ENCODE measurements at regions not wholly inside any gene's neighbourhood (a gene's known extent, or its start where the extent isn't known, plus 50 kb on each side); places are given as distances from the start of the nearest gene placed in this dataset.

GRCh38 chr6:62357835-62358234 lies 71.8 kb upstream of the KHDRBS2 start:
- intact Hi-C loops (cut with DNase I) = no loop called here
- Histone ChIP-seq H3K27ac (no peak overlapping the region), H3K36me3 (no peaks in the 10 kb centered on the region), H3K27me3 (no peaks in the 10 kb centered on the region), H3K4me3 (no peak overlapping the region), H3K4me1 (no peaks in the 10 kb centered on the region), H3K9me3 (peaks cover 0 to 7% (median 0%) of the 10 kb centered on the region in 11 donors)
- ATAC-seq = no peak
- TF ChIP-seq CTCF (IDR thresholded peaks at IDR 0.05) = no peak
- no peak for DNase-seq
- WGBS, 2 donors = 76 to 81% methylated on average over 6 of the region's 6 CpGs

DNA sequence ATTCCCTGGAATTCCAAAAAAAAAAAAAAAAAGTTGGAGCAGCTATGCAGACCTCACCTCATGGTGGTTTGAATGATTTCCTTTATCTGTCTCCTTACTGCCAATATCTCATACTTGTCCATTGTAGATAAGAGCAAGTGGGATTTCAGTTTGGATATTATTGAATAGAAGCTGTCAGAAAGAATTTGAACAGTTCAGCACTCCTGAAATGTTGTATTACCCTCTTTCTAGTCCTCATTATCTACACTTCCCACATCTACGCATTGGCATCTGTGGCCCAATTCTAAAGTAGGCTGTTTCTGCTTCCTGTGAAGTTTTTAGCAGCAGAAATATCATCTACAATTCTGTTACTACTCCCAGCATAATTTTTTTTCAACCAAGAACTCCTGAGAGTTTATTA lies 68.2 kb upstream of the KHDRBS2 start:
- WGBS, 2 donors = 39 to 40% methylated on average over 1 of the region's 1 CpG
- TF ChIP-seq CTCF (IDR thresholded peaks at IDR 0.05) = no peak
- Histone ChIP-seq H3K27me3 (no peaks in the 10 kb centered on the region), H3K9me3 (peaks cover 0 to 7% (median 0%) of the 10 kb centered on the region in 11 donors), H3K27ac (no peak overlapping the region), H3K4me1 (no peaks in the 10 kb centered on the region), H3K4me3 (no peak overlapping the region), H3K36me3 (no peaks in the 10 kb centered on the region)
- DNase-seq (no peak), ATAC-seq (no peak)
- intact Hi-C loops (cut with DNase I) = no loop called here

DNA sequence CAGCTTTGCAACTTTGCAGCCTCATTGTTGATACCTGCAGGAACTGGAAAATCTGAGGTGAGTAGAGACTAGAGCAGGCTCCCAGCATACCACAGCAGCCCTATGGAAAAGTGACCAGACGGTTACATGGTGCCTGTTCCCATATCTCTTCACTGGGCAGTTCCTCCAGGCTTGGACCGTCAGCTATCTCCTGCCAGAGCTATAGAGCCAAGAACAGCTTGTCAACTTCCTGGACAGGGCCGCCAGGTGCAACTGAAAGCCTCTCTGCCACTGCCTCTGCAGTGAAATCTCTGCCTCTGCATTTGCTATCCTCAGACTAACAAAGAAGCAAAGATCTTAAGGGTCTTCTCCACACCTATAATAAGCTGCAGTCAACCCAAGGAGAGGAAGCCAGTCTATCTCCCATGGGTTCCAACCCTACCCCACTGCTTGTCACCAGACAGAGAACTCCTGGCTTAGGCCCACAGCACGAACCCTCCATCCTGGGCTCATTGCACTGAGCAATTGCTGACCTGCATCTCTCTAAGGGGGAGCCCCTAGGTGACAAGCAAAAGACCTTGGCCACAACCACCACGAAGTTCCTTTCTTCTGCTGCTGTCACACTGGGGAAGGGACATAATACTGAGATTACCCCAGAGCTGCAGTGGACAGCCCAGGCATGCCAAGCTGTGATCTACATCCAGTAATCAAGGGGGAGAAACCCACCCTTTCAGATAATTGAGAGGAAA lies 60.1 kb upstream of the KHDRBS2 start:
- H3K9me3 ChIP-seq = peaks cover 0 to 10% (median 0%) of the 10 kb centered on the region in 11 donors
- DNase-seq (no peak), ATAC-seq (no peak)
- no peaks in the 10 kb centered on the region for H3K36me3 ChIP-seq
- H3K4me3 ChIP-seq = no peak overlapping the region
- no peaks in the 10 kb centered on the region for H3K4me1 ChIP-seq
- no peak overlapping the region for H3K27ac ChIP-seq
- intact Hi-C loops (cut with DNase I) = no loop called here
- TF ChIP-seq CTCF (IDR thresholded peaks at IDR 0.05) = no peak
- 54% methylated on average over 5 of the region's 5 CpGs for WGBS, 2 donors
- H3K27me3 ChIP-seq = no peaks in the 10 kb centered on the region

DNA sequence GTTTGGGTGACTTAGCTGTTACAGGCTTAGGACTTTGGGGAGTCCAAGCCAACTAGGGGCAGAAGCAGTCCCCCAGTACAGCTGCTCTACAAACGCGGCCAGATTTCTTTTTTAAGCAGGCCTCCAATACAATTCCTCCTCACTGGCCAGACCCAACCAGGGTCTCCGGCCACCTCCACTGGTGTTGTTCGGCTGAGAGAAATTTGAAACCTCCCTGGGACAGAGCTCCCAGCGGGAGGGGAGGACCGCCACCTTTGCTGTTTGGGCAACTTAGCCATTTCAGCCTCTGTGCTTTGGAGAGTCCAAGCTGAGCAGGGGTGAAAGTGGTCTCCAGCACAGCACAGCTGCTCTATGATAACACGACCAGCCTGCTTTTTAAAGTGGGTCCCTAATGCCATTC lies 59.4 kb upstream of the KHDRBS2 start:
- Histone ChIP-seq H3K27me3 (no peaks in the 10 kb centered on the region), H3K9me3 (peaks cover 0 to 10% (median 0%) of the 10 kb centered on the region in 11 donors), H3K27ac (no peak overlapping the region), H3K4me1 (no peaks in the 10 kb centered on the region), H3K4me3 (no peak overlapping the region), H3K36me3 (no peaks in the 10 kb centered on the region)
- ATAC-seq (no peak), DNase-seq (no peak)
- 82 to 90% methylated on average over 7 of the region's 7 CpGs for WGBS, 2 donors
- intact Hi-C loops (cut with DNase I) = no loop called here
- TF ChIP-seq CTCF (IDR thresholded peaks at IDR 0.05) = no peak

All from heart right ventricle (tissue), 16 donors.